SK-MEL-5 (cell line): ENCODE measurements at regions not wholly inside any gene's neighbourhood (a gene's known extent, or its start where the extent isn't known, plus 50 kb on each side); places are given as distances from the start of the nearest gene placed in this dataset.

Source experiments
- DNase-seq: peaks from one replicate; pipeline ENCODE4 v3.0.0-alpha.2; 2016; ENCODE audit warnings: low read depth, low spot score
- in situ Hi-C: cut with HindIII; loops from 2 replicates; pipeline ENCODE4 v1.10.0; 2016; ENCODE audit warnings: low sequenced_read_pairs, high pct_unique_total_duplicates, low pct_unique_long_range_greater_than_20kb

DNA sequence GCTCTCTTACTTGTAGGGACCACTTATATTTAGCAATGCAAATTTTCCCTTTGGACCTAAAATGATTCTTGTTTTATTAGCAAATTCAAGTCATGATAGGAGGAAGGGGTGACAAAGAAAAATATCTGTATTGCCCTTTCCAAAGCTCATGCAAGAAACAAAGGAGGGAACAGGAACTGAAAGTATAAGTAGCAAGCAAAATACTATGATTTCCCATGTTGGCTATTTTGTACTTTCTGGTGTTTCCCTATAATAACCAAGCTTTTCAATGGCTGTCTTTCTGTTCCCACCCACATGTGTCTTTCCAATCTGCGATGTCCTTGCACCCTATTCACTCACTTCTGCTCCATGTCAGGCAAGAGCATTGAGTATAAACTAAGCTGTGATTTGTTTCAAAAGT lies 279.7 kb downstream of the RNF144A start:
- in situ Hi-C loops, result no loop called here
- DNase-seq, result no peak

DNA sequence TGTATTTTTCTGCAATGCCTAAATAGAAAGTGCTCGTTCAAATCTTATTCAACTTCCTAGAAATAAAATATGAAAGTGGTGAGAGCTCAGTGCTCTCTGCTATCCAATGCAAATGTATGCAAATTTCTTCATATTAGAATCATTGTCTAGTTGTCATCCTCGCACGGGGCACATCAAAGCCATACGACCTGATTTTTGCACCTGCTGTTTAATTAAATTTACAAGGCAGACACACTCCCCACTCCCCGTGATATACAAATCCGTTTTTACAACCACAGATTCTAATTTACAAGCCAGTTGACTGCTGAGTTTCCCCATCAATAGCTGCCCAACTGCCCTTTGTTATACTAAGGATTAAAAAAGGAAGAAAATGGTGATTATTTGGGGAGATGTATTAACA lies 284.6 kb downstream of the RNF144A start:
- in situ Hi-C loops, result no loop called here
- DNase-seq, result no peak

DNA sequence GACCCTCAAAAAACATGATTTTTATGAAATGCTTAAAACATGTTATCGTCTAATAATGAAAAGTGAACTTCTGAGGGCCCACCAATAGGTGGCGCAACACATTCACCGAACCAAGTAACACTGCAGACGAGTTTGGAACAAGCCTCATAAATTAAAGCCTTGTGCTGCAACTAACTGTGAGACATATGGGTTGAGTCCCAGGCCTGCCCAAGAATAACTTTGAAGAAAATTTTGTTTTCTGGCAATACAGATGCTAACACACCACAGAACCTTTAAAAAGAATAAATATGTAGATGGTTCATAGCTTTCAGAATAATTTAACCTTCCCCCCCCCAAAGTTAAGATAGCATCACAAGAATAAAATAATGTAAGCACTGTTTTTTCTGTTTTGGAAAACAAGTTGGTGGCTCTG lies 285.9 kb downstream of the RNF144A start:
- in situ Hi-C loops, result no loop called here
- peak; percentile 78 for DNase-seq

DNA sequence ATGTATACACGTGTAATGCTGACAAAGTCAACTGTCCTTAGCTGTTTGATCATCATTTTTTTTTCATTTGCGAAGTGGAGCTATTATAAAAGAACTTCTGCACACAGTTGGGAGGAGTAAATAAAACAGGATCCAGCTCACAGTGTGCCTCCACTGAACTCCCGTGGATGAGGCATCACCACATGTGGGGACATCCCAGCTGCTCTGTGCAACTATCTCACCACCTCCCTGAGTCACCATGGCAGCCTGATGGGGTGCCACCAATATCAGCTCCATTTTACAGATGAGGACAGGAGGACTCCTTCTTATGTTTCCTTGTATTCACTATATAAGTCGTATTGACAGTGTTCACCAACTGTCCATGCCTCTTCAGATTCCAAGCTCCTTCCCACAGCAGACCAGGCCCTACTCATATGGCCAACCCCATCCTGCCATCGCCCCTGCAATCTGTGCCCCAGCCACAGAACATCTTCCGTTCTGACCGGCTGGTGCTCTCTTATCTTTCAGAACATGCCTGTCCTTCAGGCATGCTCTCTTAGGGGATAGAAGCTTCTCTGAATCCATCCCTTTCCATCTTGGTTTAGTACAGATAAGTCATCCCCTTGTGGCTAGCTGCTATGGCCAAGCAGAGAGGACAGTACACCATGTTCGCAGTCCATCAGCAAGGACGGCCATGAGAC lies 288.1 kb downstream of the RNF144A start:
- no peak for DNase-seq
- in situ Hi-C loops, result no loop called here

DNA sequence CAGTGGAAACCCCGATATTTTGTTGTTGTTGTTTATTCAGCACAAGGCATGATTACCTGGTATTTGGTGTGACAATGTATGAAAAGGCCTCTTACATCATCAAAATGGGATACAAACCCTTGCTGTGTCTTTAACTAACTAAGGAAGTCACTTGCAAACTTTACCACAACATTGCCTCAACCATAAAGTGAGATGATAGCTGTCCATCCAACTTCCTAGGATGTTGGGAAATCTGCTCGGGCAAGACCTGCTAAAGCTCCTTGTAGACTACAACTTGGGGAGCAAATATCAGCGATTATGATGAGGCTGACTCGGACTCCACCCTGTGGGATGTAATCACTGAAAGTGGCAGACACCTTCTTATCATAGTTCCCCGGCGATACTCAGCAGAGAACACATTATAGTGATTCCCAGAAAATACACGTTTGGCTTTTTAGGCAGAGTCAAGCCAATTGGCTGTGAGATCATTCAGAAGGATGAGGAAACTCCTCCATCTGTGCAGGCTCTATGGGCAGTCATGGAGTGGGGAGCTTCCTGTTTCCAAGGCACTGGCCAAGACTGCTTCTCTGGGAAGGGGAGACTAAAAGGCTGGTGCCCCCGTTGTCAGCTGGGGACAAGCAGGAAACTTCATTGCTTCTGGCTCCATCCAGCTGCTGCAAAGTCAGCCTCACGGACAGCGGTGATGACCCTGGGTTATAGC lies 289.0 kb downstream of the RNF144A start:
- in situ Hi-C loops, result no loop called here
- no peak for DNase-seq

DNA sequence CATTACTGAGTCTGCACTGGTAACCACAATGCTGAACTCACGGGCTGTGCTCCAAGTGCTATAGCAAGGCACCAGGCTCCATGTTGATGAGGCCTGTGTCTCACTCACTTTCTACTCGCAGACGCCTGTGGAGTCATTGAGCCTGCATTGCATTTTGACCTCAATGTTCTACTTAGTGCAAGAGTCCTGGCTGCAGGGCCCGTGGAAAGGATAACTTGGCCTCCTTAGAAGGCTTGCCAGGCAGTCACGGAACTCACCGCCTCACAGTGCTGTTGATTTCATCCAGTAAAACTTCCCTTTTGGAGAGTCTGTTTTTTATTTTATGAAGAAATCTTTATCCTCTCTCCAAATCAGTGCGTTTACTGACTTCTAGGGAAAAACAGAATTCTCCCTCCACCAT lies 290.4 kb downstream of the RNF144A start:
- DNase-seq, result no peak
- in situ Hi-C loops, result no loop called here

DNA sequence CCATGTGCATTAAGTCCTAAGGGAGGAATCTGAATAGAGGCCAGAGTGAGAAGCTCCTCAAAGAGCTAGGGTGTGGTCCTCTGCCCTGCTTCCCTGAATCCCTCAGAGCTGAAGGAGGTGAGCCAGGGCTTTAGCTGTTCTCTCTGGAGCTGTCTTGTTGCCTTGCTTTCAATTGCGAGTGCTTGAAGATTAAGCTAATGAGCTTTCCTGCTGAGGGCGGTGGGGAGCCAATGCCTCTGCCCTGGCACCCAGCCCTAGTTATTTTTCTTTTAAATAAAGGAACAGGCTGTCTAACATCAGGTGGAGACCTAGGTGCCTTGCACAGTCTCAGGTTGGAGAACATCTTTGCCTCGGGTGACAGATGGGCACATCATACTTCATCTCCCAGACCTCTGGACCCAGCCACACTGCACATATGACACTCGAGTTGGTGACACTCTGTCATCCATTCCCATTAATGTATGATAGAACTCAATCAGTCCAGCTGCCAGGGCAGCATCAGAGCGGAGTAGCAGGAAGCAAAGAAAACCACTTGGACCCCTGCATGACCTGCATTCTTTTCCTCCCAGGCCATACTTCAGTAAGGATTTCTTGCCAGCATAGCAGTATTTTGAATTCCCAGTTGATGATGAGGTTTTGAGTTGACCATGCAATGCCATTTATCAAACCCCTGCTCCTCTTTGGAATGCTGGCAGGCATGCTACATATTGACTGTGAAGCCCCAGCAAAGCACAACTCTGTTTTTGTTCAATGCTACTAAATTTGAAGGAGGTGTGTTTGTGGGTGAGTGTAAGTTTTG lies 292.7 kb downstream of the RNF144A start:
- in situ Hi-C loops, result no loop called here
- DNase-seq, result no peak

DNA sequence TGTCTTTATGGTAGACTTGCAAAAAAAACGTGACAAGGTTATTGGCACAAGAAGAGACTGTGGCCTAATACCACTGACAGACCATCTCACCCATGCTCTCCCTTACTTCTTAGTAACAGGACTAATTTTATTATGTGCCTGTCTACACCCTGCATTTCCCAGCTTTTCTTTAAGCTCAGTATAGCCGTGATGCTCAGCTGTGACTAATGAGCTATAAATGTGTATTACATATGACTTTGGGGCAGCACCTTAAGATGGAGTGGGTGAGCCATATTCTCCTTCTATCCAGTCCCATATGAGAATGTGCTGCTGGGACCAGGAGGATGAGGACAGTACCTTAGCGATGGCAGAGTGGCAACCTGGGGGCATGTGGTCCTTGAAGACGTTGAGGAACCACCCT lies 293.5 kb downstream of the RNF144A start:
- DNase-seq, result no peak
- in situ Hi-C loops, result no loop called here

DNA sequence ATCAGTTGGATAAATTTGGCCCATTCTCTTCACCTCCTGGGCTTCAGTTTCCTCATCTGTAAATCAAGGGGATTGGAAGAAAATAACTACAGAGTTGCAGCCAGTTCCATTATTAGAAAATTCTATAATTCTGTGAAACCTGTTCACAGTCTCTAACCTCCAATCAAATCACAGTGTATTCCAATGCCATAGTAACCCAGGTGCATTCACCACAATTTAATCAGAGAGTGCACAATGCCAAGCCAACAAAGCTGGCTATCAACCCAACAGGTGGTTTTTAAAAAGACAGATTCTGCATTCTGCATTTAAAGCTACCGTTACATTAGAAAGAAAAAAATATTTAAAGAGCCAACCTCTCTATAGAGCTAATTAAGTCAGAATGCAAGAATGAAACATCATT lies 308.6 kb downstream of the RNF144A start:
- in situ Hi-C loops, result no loop called here

DNA sequence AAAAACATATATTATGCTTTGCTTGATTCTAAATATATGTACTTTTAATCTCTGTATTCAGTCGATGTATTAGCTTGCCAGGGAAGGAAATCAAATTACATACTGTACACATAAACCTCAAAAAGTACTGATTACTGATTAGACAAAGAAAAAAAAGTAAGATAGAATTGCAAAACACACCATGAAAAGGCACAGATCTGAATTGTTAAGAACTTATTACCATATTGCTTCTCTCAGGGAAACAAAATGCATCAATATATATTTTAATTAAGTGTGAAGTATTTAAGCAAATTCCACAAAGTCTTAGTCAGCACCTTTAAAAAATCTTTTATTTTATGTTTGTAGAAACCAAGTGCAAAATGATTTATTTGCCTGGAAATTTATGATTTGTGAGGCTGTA lies 309.3 kb downstream of the RNF144A start:
- DNase-seq, result no peak
- in situ Hi-C loops, result no loop called here

More for the DNA sequence above, 308.6 kb downstream of the RNF144A start:
- DNase-seq, result no peak

DNA sequence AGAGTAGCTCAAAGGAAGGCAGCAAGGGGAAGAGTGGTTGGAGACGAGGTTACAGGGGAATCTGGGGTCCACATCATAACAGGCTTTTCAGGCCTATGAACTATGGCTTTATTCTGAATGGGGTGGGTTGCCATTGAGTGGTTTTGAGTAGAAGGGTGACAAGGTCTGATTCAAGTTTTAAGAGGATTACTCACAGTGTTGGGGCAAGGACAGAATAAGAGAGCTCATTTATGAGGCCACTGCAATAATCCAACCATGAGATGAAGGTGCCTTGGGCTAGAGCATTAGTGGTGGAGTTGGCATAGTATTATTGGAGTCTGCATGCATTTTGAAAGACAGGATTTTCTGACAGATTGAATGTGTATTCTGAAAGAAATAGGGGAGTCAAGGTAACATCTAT lies 315.9 kb downstream of the RNF144A start:
- peak; percentile 22 for DNase-seq
- in situ Hi-C loops, result no loop called here

DNA sequence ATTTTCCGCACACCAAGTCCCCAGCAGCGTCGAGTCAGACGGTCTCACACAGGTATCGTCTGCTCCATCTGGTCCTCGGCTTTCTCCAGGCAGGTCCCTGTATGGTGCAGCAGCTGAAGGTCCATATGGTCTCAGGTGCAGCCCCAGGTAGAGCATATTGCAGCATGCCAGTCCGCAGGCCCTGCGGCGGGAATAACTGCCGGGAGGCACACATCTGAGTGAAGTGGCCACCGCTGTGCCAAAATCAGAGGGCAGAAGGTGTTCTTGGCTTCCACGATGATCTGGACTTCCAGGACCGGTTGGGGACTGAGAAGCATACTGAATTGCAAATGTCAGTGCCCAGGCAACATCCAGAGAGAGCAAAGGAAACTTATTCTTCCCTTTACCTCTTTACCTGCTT lies 320.3 kb downstream of the RNF144A start:
- in situ Hi-C loops, result no loop called here
- no peak for DNase-seq

DNA sequence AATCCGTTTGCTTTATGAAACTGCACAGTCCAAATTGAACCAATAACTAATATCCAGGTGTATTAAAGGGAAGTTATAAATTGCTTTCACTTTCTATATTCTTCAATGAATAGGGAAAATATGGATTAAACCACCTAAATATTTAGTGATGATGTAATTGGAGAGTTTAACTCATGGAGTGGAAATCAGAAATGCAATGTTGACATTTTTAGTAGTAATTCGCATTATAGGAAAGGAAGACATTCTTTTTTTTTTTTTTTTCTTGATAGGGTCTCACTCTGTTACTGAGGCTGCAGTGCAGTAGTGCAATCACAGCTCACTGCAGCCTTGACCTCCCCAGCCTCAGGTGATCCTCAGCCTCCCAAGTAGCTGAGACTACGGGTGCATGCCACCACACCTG lies 321.9 kb downstream of the RNF144A start:
- no peak for DNase-seq
- in situ Hi-C loops, result no loop called here

DNA sequence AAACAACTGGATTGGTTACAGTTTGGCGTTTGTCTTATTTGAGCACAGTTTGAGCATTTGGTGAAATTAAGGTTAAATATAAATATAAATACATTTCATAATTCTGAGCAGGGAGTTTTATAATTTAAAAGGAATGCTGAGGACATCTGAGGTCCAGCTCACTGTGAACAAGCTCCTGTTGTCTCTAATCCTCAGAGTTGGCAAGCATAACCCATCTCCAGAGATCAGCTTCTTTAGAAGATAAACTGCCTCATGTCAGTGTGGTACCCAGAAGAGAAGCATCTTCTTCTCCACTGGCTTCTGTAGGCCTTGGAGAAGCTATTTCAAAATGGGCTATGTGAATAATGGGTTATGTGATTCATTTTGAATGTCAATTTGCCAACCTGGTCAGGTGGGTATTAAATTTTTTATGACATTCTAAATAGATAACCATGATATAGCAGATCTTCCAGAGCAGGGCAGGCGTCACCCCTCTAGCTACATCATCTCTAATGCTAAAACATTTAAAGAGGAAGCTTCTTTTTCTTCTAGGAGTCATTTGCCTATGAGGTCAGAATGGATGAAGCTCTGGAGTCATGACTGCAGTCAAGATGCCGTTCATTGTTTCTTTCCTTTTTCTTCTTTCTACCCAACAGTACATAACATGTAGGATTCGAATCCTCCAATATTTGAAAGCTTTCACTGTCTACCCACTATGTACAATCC lies 324.0 kb downstream of the RNF144A start:
- in situ Hi-C loops, result no loop called here
- DNase-seq, result no peak

DNA sequence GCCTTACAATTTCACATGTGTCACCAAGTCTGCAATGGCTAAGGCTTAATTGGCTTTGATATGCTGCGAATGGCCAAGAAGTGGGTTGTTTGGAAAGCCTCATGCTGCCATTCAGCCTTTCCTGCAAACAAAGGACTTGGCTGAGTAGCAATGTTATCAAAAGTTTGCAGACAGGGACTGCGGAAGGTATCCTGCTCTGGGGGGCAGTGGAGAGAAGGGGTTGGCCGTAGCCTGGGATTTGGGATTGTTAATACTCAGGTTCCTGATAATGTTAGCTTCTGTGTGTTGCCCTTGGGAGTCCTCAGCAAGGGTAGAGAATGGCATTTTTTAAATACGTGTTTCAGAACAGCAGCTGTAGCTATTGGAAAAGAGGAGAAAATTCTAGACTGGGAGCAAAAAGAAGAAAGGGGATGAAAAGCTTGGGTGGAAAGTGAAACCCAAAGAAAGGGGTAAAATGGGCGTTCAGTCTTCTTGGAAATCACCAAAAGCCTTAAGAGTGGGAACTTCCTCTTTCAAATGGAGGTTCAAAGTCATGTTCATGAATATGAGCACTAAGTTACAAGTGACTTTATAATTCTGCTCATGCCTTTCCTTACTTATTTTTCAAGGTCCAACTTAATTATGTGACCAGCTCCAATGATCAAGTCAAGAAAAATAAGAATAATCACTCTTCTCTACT lies 325.1 kb downstream of the RNF144A start:
- no peak for DNase-seq
- in situ Hi-C loops, result no loop called here

DNA sequence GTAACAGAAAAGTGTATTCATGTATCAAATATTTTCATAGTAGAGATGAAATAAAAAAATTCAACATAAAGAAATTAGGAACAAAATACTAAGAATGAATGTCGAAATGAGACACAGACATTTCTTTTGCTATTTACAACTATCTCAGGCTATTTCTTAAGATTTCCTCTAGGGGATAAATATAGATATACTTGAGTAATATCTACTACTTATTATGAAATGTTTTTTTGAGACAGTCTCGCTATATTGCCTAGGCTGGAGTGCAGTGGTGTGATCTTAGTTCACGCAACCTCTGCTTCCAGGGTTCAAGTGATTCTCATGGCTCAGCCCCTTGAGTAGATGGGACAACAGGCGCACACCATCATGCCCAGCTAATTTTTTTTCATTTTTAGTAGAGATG lies 326.1 kb downstream of the RNF144A start:
- in situ Hi-C loops, result no loop called here
- no peak for DNase-seq

DNA sequence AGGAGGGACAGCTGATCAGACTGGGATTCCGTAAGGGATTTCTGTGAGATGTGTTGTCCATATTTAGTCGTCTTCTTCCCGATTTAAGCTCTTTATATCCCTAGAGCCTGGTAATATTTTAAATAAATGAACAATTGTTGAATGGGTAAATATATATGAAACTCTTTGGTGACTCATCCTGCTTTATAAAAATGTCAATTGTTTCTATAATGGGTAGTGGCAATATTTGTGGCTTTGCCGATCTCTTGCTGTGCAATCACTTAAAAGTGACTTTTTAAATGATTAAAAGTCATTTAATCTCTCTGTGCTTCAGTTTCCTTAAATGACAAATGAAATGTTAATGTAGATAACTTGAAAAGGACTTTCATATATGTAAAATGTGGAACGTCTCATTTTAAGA lies 339.2 kb downstream of the RNF144A start:
- in situ Hi-C loops, result no loop called here
- DNase-seq, result peak; percentile 41

DNA sequence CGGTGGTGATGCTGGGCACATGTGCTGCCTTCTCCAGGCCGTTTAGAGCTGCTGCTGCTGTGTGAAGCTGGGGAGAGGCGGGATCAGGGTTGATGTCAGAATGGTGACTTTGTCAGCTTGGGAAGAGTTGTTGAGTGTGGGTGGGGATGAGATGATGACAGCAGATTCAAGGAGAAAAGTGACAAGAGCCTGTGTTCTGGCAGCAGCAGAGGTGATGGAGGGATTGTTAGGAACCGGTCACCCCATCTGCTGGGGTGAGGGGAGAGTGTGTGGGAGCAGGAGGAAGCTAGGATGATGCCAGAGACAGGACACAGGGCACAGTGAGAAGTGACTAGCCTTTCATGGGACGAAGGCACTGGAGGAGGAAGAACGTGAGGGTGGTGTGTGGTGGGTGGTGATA lies 345.5 kb downstream of the RNF144A start:
- DNase-seq, result no peak
- in situ Hi-C loops, result no loop called here
